GM19324 (cell line): ENCODE measurements at regions not wholly inside any gene's neighbourhood (a gene's known extent, or its start where the extent isn't known, plus 50 kb on each side); places are given as distances from the start of the nearest gene placed in this dataset.
"Not testable (repeated sequence)": the region's sequence is repeated elsewhere in the genome, so short reads cannot be mapped to it uniquely, and the experiment has no call there.

Experiments
- ATAC-seq: cut with Tn5 transposase; IDR thresholded peaks from one replicate; pipeline ENCODE4 v1.9.1; 2021; ENCODE audit warnings: mild to moderate bottlenecking, moderate library complexity; ENCODE audit not compliant: unreplicated experiment, low FRiP score

DNA sequence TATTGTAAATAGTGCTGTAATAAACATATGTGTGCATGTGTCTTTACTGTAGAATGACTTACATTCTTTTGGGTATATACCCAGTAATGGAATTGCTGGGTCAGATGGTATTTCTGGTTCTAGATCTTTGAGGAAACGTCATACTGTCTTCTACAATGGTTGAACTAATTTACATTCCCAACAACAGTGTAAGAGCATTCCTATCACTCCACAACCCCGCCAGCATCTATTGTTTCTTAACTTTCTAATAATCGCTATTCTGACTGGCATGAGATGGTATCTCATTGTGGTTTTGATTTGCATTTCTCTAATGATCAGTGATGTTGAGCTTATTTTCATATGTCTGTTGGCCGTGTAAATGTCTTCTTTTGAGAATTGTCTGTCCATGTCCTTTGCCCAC is 873.8 kb upstream of the ACVR2A start:
- not testable (repeated sequence) for ATAC-seq

- not testable (repeated sequence) for ATAC-seq
Measured at GRCh38 chr2:146969703-146970102, 875.1 kb upstream of the ACVR2A start.

DNA sequence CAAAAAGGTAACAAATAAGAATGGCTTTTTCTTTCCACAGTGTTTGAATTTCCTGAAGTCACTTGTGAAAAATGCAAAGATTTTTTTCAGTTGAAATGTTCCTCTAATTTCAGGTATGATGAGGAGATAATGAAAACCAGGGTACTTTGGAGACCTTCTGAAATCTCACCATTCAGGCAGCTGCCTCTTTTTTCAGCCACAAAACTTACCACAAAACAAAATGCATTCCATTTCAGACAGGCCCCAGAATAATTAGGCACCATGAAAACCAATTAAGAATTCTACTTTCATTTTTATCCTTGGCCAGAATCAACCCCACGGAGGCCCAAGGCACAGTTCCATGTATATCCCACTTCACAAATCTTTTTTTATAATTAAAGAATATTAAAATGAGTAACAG is 880.3 kb upstream of the ACVR2A start:
- ATAC-seq, result no peak

- ATAC-seq, result no peak
Measured at GRCh38 chr2:146954544-146954943, 890.3 kb upstream of the ACVR2A start.

GRCh38 chr2:146952696-146953095 is 892.1 kb upstream of the ACVR2A start:
- ATAC-seq, result no peak

GRCh38 chr2:146950911-146951310 is 893.9 kb upstream of the ACVR2A start:
- ATAC-seq, result no peak

GRCh38 chr2:146950361-146950760 is 894.5 kb upstream of the ACVR2A start:
- ATAC-seq, result no peak

- ATAC-seq, result no peak
Measured at GRCh38 chr2:146949400-146949799, 895.4 kb upstream of the ACVR2A start.

- no peak for ATAC-seq
Measured at GRCh38 chr2:146944601-146945000, 900.2 kb upstream of the ACVR2A start.

- no peak for ATAC-seq
Measured at GRCh38 chr2:146939991-146940685, 904.7 kb upstream of the ACVR2A start.

DNA sequence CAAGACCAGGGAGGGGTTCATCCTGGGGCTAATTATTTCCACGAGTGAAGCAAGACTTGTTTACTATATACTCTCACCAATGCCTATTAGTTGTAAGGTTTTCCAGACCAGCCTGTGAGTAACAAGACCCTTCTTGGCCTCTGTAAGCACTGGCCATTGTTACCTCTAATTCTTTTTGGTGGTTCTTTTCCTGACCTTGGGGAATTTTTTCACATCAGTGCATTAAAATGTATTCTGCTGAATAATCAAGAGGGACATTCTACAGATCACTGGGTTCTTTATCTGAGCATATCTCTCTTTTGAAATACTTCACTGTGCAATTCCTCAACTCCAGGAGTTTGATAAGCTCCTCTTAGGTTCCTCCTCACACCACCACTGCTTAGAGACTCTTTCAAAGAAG is 909.9 kb upstream of the ACVR2A start:
- ATAC-seq, result no peak

- no peak for ATAC-seq
Measured at GRCh38 chr2:146931109-146931508, 913.7 kb upstream of the ACVR2A start.

- no peak for ATAC-seq
Measured at GRCh38 chr2:146927080-146927711, 917.6 kb upstream of the ACVR2A start.

- no peak for ATAC-seq
Measured at GRCh38 chr2:146918280-146918679, 926.5 kb upstream of the ACVR2A start.

DNA sequence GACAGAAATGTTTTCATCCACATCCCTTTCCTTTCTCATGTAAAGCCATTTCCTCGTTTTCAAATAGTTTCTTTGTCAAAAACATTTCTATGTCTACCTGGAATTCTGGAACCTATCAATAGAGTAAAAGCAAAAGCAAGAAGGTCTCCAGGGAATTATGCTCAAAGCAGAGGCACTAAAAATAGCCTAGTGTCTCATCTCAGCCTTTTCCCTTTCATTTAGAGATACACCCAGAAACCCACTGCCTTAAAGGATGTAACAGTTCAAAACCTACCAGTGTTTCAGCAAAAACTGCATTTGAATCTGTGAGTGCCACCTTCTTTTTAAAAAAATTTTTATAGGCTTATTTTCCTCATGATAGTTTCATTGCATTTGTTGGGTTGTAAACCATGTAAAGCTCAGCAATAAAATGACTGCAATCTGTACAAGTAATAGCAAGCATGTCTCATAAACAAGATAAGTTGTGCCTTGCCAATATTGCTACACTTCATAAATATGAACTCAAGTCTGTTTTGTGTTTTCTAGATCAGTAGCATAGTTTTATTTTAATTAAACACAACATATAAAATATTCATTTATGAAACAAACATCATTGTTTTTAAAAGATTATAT is 927.3 kb upstream of the ACVR2A start:
- ATAC-seq, result no peak

DNA sequence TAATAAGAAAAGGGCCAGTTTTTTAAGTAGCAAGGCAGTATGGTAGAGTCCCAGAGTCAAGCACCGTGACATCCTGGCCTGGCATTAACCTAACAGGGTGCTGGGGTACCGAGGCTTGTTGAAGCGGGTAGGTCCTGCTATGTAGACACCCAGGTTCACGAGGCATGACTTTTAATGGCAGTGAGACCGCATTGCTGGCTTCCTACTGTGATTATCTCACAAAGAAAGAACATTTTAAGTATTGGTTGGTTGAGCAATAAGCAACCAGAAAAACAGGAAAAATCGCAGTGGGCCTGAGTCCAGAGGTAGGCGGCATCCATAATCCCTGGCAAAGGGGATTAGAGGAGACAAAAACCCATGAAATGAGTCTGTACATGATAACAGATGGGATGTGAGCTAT is 927.9 kb upstream of the ACVR2A start:
- no peak for ATAC-seq

DNA sequence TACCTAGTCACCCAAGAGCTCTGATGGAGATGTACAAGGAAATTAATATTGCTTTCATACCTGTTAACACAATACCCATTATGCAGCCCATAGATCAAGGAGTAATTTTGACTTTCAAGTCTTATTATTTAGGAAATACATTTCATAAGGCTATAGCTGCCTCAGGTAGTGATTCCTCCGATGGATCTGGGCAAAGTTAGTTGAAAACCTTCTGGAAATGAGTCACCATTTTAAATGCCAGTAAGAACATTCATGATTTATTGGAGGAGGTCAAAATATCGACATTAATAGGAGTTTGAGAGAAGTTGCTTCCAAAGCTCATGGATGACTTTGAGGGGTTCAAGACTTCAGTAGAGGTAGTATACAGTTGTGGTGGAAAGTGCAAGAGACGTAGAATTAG is 931.4 kb upstream of the ACVR2A start:
- ATAC-seq, result no peak

DNA sequence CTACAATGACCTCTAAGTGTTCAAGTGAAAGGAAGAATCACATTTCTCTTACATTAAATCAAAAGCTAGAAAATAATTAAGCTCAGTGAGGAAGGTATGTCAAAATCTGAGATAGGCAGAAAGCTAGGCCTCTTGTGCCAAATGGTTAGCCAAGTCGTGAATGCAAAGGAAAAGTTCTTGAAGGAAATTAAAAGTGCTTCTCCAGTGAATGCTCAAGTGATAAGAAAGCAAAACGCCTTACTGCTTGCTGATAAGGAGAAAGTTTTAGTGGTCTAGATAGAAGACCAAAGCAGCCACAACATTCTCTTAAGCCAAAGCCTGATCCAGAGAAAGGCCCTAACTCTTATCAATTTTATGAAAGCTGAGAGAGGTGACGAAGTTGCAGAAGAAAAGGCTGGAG is 932.3 kb upstream of the ACVR2A start:
- ATAC-seq, result no peak

DNA sequence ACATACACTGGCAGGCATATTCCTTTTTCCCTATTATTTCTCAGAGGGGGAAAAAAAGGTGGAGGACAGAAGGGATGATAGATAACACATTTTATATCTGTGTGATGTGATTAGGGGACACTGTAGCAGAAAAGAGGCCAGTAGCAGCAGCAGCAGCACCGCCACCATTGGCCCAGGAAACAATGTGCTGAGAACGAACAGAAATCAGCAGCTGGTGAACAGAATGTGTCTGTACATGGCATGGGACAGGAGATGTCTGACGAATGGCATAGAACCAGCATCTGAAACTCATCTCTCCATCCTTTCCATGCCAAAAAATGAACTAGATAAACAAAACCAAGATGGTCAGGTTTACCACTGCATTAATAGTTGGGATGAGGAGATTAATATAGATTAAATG is 936.1 kb upstream of the ACVR2A start:
- ATAC-seq, result no peak

DNA sequence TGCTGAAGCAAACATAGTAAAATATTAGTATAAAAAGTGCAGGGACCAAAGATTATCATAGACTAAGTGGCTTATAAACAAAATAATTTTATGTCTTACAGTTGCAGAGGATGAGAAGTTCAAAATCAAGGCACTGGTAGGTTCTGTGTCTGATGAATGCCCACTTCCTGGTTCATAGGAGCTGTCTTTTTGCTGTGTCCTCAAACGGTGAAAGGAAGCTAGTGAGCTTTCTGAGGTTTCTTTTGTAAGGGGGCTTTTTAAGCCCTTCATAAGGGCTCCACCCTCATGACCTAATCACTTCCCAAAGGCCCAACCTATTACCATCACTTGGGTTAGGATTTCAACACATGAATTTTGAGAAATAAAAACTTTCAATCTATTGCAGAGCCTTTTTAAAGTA is 946.7 kb upstream of the ACVR2A start:
- no peak for ATAC-seq

DNA sequence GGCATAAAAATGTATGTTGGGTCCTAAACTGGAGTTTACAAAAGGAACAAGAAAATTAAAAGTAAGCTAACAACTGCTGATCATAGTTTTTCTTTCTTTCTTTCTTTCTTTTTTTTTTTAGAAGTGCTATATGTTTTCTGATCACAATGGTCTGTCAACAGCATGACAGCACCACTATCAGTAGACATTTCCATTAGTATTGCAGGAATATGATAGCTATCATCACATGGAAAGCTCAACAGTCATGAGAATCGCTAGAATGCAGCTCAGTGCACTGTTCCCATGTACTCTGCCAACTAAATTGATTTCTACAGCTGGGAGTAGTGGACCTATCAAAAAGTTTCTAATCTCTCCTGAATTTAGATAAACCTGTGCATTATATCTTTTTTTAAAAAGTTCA is 950.3 kb upstream of the ACVR2A start:
- no peak for ATAC-seq

- ATAC-seq, result no peak
Measured at GRCh38 chr2:146893500-146894041, 951.3 kb upstream of the ACVR2A start.
